DND-41 (cell line): ENCODE measurements at regions not wholly inside any gene's neighbourhood (a gene's known extent, or its start where the extent isn't known, plus 50 kb on each side); places are given as distances from the start of the nearest gene placed in this dataset.
"Not testable (repeated sequence)": the region's sequence is repeated elsewhere in the genome, so short reads cannot be mapped to it uniquely, and the experiment has no call there.

Experiments
- EZH2 ChIP-seq: IDR thresholded peaks from 3 replicates; pipeline ENCODE4 v1.6.1; 2012; ENCODE audit warnings: borderline replicate concordance, low read depth, mild to moderate bottlenecking, moderate library complexity, low read length, inconsistent platforms; ENCODE audit not compliant: severe bottlenecking
- TF ChIP-seq, protein P1 (sequence below): IDR thresholded peaks from 2 replicates; pipeline ENCODE4 v1.5.1; 2012; ENCODE audit warnings: borderline replicate concordance, low read length, moderate library complexity, mild to moderate bottlenecking; ENCODE audit not compliant: poor library complexity, severe bottlenecking; ENCODE audit errors: extremely low read depth

- TF ChIP-seq, protein P1, sequence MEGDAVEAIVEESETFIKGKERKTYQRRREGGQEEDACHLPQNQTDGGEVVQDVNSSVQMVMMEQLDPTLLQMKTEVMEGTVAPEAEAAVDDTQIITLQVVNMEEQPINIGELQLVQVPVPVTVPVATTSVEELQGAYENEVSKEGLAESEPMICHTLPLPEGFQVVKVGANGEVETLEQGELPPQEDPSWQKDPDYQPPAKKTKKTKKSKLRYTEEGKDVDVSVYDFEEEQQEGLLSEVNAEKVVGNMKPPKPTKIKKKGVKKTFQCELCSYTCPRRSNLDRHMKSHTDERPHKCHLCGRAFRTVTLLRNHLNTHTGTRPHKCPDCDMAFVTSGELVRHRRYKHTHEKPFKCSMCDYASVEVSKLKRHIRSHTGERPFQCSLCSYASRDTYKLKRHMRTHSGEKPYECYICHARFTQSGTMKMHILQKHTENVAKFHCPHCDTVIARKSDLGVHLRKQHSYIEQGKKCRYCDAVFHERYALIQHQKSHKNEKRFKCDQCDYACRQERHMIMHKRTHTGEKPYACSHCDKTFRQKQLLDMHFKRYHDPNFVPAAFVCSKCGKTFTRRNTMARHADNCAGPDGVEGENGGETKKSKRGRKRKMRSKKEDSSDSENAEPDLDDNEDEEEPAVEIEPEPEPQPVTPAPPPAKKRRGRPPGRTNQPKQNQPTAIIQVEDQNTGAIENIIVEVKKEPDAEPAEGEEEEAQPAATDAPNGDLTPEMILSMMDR = not testable (repeated sequence)
- TF ChIP-seq EZH2 = not testable (repeated sequence)
Observed at GRCh38 chr13:64077132-64077835, 2661.6 kb upstream of the PCDH20 start.
